HCT116 (cell line): ENCODE measurements at regions not wholly inside any gene's neighbourhood (a gene's known extent, or its start where the extent isn't known, plus 50 kb on each side); places are given as distances from the start of the nearest gene placed in this dataset.

ENCODE experiments used
- ATAC-seq: fragments of 200-7000 bp; cut with Tn5 transposase; 2 replicates; pipeline ENCODE4 v1.9.1; 2020; ENCODE audit warnings: mild to moderate bottlenecking, moderate library complexity
- BruUV-seq: library from RNA; stranded (reverse); fragments of 400-500 nt; replicated peaks from 2 replicates; lab custom pipeline; 2021; lab: Mats Ljungman, UMichigan
- CTCF ChIA-PET: fragments of 300-600 bp; sonication (Branson Sonifier 250); formaldehyde crosslinking; loops from one replicate; lab custom pipeline; 2021; ENCODE audit warnings: antibody characterized with exemption; lab: Charles Lee
- POLR2A ChIA-PET: fragments of 300-600, 350-600 bp; sonication (Branson Sonifier 250); formaldehyde crosslinking; loops from one replicate; lab custom pipeline; 2021; ENCODE audit warnings: antibody characterized with exemption; lab: Charles Lee
- RAD21 ChIA-PET, 2 experiments: fragments of 300-600 bp; sonication (Branson Sonifier 250); formaldehyde crosslinking; loops; one replicate each; lab custom pipeline; 2023; ENCODE audit warnings: low total read pairs in 2 of 2; ENCODE audit not compliant: uncharacterized antibody in 2 of 2, unreplicated experiment in 2 of 2, low non-redundant PET in 1 of 2; lab: Charles Lee
- DNase-seq: peaks from one replicate; pipeline ENCODE4 v3.0.0-alpha.2; 2010; ENCODE audit warnings: low read depth, low spot score
- H2AFZ ChIP-seq: fragments of 200-600 bp; shearing (Covaris generic), sonication (generic); 2 replicates; pipeline ENCODE4 v1.6.1; 2017; ENCODE audit warnings: low read depth, mixed run types, mixed read lengths, antibody characterized with exemption, low read length; ENCODE audit not compliant: poor library complexity, severe bottlenecking
- H3K27ac ChIP-seq: 2 replicates; pipeline ENCODE4 v1.5.1; 2012; ENCODE audit warnings: low read depth, low read length
- H3K27me3 ChIP-seq: fragments of 200-600 bp; sonication (generic); 2 replicates; pipeline ENCODE4 v1.6.1; 2016; ENCODE audit warnings: mixed run types, low read length, mixed read lengths; ENCODE audit not compliant: insufficient read depth
- H3K36me3 ChIP-seq, 2 experiments: fragments of 200-500 bp in 1 of 2; fragments of 200-600 bp in 1 of 2; sonication (Bioruptor generic) in 1 of 2; sonication (generic) in 1 of 2; 2 replicates each; pipeline versions ENCODE4 v1.5.1 to v1.6.1; 2014 to 2016; ENCODE audit warnings: low read length in 2 of 2, inconsistent platforms in 1 of 2, mixed read lengths in 1 of 2, mixed run types in 1 of 2; ENCODE audit not compliant: insufficient read depth in 2 of 2, control insufficient read depth in 1 of 2
- H3K4me1 ChIP-seq, 2 experiments: fragments of 200-600 bp in 1 of 2; sonication (generic) in 1 of 2; 2 replicates each; pipeline versions ENCODE4 v1.5.1 to v1.6.1; 2012 to 2017; ENCODE audit warnings: low read length in 2 of 2, inconsistent platforms in 1 of 2, mild to moderate bottlenecking in 1 of 2, mixed read lengths in 1 of 2, mixed run types in 1 of 2, moderate library complexity in 1 of 2; ENCODE audit not compliant: insufficient read depth in 2 of 2, control insufficient read depth in 1 of 2
- H3K4me2 ChIP-seq: fragments of 200-600 bp; sonication (generic); 2 replicates; pipeline ENCODE4 v1.6.1; 2017; ENCODE audit warnings: mixed run types, low read length, mixed read lengths
- H3K4me3 ChIP-seq, 2 experiments: fragments of 200-600 bp in 1 of 2; sonication (generic) in 1 of 2; replicated peaks in 1 of 2; 2 replicates each; pipeline ENCODE4 v1.5.1; 2011 to 2016; ENCODE audit warnings: low read length in 2 of 2, control low read depth in 1 of 2, low read depth in 1 of 2, mild to moderate bottlenecking in 1 of 2, mixed read lengths in 1 of 2, mixed run types in 1 of 2
- H3K79me2 ChIP-seq: fragments of 200-600 bp; sonication (generic); 2 replicates; pipeline ENCODE4 v1.6.1; 2017; ENCODE audit warnings: mild to moderate bottlenecking, mixed run types, low read length, moderate library complexity, mixed read lengths; ENCODE audit not compliant: insufficient read depth
- H3K9ac ChIP-seq: fragments of 200-600 bp; sonication (generic); 2 replicates; pipeline ENCODE4 v1.6.1; 2016; ENCODE audit warnings: low read length, mixed read lengths
- H3K9me2 ChIP-seq: fragments of 200-600 bp; sonication (generic), shearing (Covaris generic); 2 replicates; pipeline ENCODE4 v1.6.1; 2017; ENCODE audit warnings: mixed run types, mild to moderate bottlenecking, moderate library complexity; ENCODE audit not compliant: insufficient read depth
- H3K9me3 ChIP-seq, 2 experiments: fragments of 200-500 bp in 1 of 2; fragments of 200-600 bp in 1 of 2; sonication (Bioruptor generic) in 1 of 2; sonication (generic) in 1 of 2; 2 replicates each; pipeline ENCODE4 v1.6.1; 2014 to 2017; ENCODE audit warnings: low read length in 2 of 2, mixed read lengths in 2 of 2, inconsistent platforms in 1 of 2, low read depth in 1 of 2, mild to moderate bottlenecking in 1 of 2, mixed run types in 1 of 2, moderate library complexity in 1 of 2; ENCODE audit not compliant: control insufficient read depth in 1 of 2, insufficient read depth in 1 of 2
- H4K20me1 ChIP-seq: fragments of 200-600 bp; sonication (generic), shearing (Covaris generic); 2 replicates; pipeline ENCODE4 v1.6.1; 2017; ENCODE audit warnings: mixed run types, mild to moderate bottlenecking, moderate library complexity; ENCODE audit not compliant: insufficient read depth
- CBX3 ChIP-seq: IDR thresholded peaks from 2 replicates; pipeline ENCODE4 v1.6.1; 2012; ENCODE audit warnings: low read depth
- ELF1 ChIP-seq: IDR thresholded peaks from 2 replicates; pipeline ENCODE4 v1.6.1; 2012; ENCODE audit warnings: low read depth, borderline replicate concordance
- FOSL1 ChIP-seq: IDR thresholded peaks from 2 replicates; pipeline ENCODE4 v1.6.1; 2012; ENCODE audit warnings: low read depth
- JUND ChIP-seq: IDR thresholded peaks from 2 replicates; pipeline ENCODE4 v1.6.1; 2012
- POLR2AphosphoS5 ChIP-seq: IDR thresholded peaks from 2 replicates; pipeline ENCODE4 v1.6.1; 2011; ENCODE audit warnings: mild to moderate bottlenecking, low read depth, low read length, moderate library complexity
- REST ChIP-seq: IDR thresholded peaks from 2 replicates; pipeline ENCODE4 v1.6.1; 2012; ENCODE audit warnings: low read depth
- SP1 ChIP-seq: IDR thresholded peaks from 2 replicates; pipeline ENCODE4 v1.6.1; 2012; ENCODE audit warnings: low read depth
- SRF ChIP-seq: IDR thresholded peaks from 2 replicates; pipeline ENCODE4 v1.6.1; 2012; ENCODE audit warnings: low read depth
- TCF7L2 ChIP-seq: IDR thresholded peaks from 2 replicates; pipeline ENCODE4 v1.7.0; 2011; ENCODE audit warnings: borderline replicate concordance, inconsistent platforms; ENCODE audit not compliant: insufficient read depth, insufficient read length; ENCODE audit errors: extremely low read depth
- intact Hi-C: fragments of 100-400 bp; cut with micrococcal nuclease; formaldehyde crosslinking; loops from 2 replicates; pipeline ENCODE4 v1.10.0; 2022
- TF ChIP-seq, protein P1 (sequence below): IDR thresholded peaks from 2 replicates; pipeline ENCODE4 v1.6.1; 2011; ENCODE audit warnings: mild to moderate bottlenecking, low read length, moderate library complexity; ENCODE audit not compliant: insufficient replicate concordance; ENCODE audit errors: extremely low read depth

GRCh38 chr16:79870016-79870886 is 269.7 kb upstream of the MAF start:
- no peak overlapping the region for H3K4me2 ChIP-seq
- H3K9me3 ChIP-seq = peaks cover 43 to 48% of the 10 kb centered on the region in 2 experiments; a peak in 3 of 4 replicates
- H3K27ac ChIP-seq = no peak overlapping the region
- H3K9me2 ChIP-seq = no peaks in the 10 kb centered on the region
- no peak overlapping the region for H2AFZ ChIP-seq
- no peaks in the 10 kb centered on the region for H3K27me3 ChIP-seq
- H3K79me2 ChIP-seq = no peaks in the 10 kb centered on the region
- CTCF ChIA-PET = no interaction called here
- no peaks in the 10 kb centered on the region for H4K20me1 ChIP-seq
- H3K4me1 ChIP-seq = no peaks in the 10 kb centered on the region
- no peak overlapping the region for H3K4me3 ChIP-seq
- TF ChIP-seq POLR2AphosphoS5 (no peak), SP1 (no peak), SRF (no peak)
- TF ChIP-seq, protein P1, sequence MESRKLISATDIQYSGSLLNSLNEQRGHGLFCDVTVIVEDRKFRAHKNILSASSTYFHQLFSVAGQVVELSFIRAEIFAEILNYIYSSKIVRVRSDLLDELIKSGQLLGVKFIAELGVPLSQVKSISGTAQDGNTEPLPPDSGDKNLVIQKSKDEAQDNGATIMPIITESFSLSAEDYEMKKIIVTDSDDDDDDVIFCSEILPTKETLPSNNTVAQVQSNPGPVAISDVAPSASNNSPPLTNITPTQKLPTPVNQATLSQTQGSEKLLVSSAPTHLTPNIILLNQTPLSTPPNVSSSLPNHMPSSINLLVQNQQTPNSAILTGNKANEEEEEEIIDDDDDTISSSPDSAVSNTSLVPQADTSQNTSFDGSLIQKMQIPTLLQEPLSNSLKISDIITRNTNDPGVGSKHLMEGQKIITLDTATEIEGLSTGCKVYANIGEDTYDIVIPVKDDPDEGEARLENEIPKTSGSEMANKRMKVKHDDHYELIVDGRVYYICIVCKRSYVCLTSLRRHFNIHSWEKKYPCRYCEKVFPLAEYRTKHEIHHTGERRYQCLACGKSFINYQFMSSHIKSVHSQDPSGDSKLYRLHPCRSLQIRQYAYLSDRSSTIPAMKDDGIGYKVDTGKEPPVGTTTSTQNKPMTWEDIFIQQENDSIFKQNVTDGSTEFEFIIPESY = no peak
- POLR2A ChIA-PET = no interaction called here
- no peaks in the 10 kb centered on the region for H3K36me3 ChIP-seq
- intact Hi-C loops = no loop called here
- no peak overlapping the region for H3K9ac ChIP-seq
- RAD21 ChIA-PET = no interaction called here
- DNase-seq (no peak), ATAC-seq (no peak)
- no TSS peak for BruUV-seq

- H3K4me3 ChIP-seq = no peak overlapping the region
- intact Hi-C loops = no loop called here
- H3K4me1 ChIP-seq = no peaks in the 10 kb centered on the region
- ATAC-seq = no peak
- H3K36me3 ChIP-seq = no peaks in the 10 kb centered on the region
- TF ChIP-seq REST (no peak), FOSL1 (no peak), JUND (no peak), TCF7L2 (no peak), POLR2AphosphoS5 (no peak), ELF1 (no peak), CBX3 (no peak)
- H4K20me1 ChIP-seq = no peaks in the 10 kb centered on the region
- H2AFZ ChIP-seq = no peak overlapping the region
- H3K9ac ChIP-seq = no peak overlapping the region
- H3K79me2 ChIP-seq = no peaks in the 10 kb centered on the region
- ChIA-PET RAD21 (no interaction called here), CTCF (no interaction called here), POLR2A (no interaction called here)
- H3K27ac ChIP-seq = no peak overlapping the region
- H3K27me3 ChIP-seq = no peaks in the 10 kb centered on the region
- H3K9me2 ChIP-seq = no peaks in the 10 kb centered on the region
- peaks cover 46 to 49% of the 10 kb centered on the region in 2 experiments; a peak in 3 of 4 replicates for H3K9me3 ChIP-seq
- no TSS peak for BruUV-seq
- no peak for DNase-seq
- H3K4me2 ChIP-seq = no peak overlapping the region
Measured at GRCh38 chr16:79869304-79870015, 268.9 kb upstream of the MAF start.
